Spleen (tissue), 7 donors: ENCODE measurements at regions not wholly inside any gene's neighbourhood (a gene's known extent, or its start where the extent isn't known, plus 50 kb on each side); places are given as distances from the start of the nearest gene placed in this dataset.

ENCODE experiments used
- CTCF ChIP-seq, 11 experiments: fragments of 200-600 bp in 7 of 11; fragments of 450-650 bp in 4 of 11; sonication (generic) in 4 of 11; IDR thresholded peaks in 8 of 11; conservative IDR thresholded peaks in 3 of 11; 1 replicate in 7 of 11; 2 replicates in 4 of 11; pipeline versions ENCODE4 v1.4.0 to v1.8.0; 2016 to 2021; ENCODE audit warnings: antibody characterized with exemption in 11 of 11, inconsistent platforms in 4 of 11, mild to moderate bottlenecking in 1 of 11
- POLR2A ChIP-seq, 3 donors: fragments of 450-650 bp; IDR thresholded peaks; one replicate each; pipeline ENCODE4 v1.5.1; 2017; ENCODE audit warnings: antibody characterized with exemption in 3 of 3, mild to moderate bottlenecking in 1 of 3
- donor health status: DM: no; HTN: no; CAD: no; lungs with moderate emphysema.
- donor health status: DM: no; HTN: no; CAD: no.
- donor health status: DM: no; HTN: no; CAD: no.

- TF ChIP-seq CTCF (IDR thresholded peaks at IDR 0.05 in 8 of 11, conservative IDR thresholded peaks at IDR 0.05 in 3 of 11) (no peak), POLR2A (IDR thresholded peaks at IDR 0.05) (no peak)
Measured at GRCh38 chr2:56705713-56706112, 521.9 kb downstream of the CCDC85A start.
